Neural crest cell (in vitro differentiated cells): ENCODE measurements at regions not wholly inside any gene's neighbourhood (a gene's known extent, or its start where the extent isn't known, plus 50 kb on each side); places are given as distances from the start of the nearest gene placed in this dataset.

ENCODE experiments used
- DNase-seq: peaks from one replicate; pipeline ENCODE4 v3.0.0; 2021; ENCODE audit warnings: low read depth, mixed read lengths, low spot score
- H3K27ac Mint-ChIP-seq: one replicate; pipeline ENCODE4 v1.8.0; 2021; ENCODE audit warnings: mild to moderate bottlenecking, mixed read lengths; ENCODE audit not compliant: unreplicated experiment
- H3K27me3 Mint-ChIP-seq: 2 replicates; pipeline ENCODE4 v1.8.0; 2021; ENCODE audit warnings: low read depth, mild to moderate bottlenecking, mixed read lengths
- H3K36me3 Mint-ChIP-seq: 2 replicates; pipeline ENCODE4 v1.8.0; 2021; ENCODE audit warnings: low read depth, mild to moderate bottlenecking, mixed read lengths
- H3K4me1 Mint-ChIP-seq: 2 replicates; pipeline ENCODE4 v1.8.0; 2021; ENCODE audit warnings: mixed read lengths
- H3K4me3 Mint-ChIP-seq: one replicate; pipeline ENCODE4 v1.8.0; 2021; ENCODE audit warnings: mild to moderate bottlenecking, mixed read lengths
- H3K9me3 Mint-ChIP-seq: 2 replicates; pipeline ENCODE4 v1.8.0; 2021; ENCODE audit warnings: mixed read lengths
- TF ChIP-seq, protein P1 (sequence below): fragments of 200-600 bp; sonication (generic); conservative IDR thresholded peaks from 2 replicates; pipeline ENCODE4 v1.5.0; 2021; ENCODE audit warnings: antibody characterized with exemption, mild to moderate bottlenecking

DNA sequence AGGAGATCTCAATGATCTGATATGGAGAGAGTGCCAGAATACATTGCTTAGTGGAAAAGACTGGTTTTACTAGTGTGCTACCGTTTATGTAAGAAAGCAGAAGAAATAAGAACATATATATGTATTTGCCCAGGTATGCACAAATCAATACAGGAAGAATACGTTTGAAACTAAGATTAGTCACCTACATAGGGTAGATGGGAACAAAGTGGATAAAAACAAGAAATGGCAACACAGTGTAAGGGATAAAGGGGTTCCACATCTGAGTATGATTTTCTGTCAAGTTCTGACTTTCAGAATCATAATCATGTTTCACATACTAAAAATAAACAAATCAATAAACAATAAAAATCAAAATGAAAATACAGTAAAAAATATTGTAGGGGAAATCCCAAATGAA is 148.6 kb upstream of the NAMPT start:
- DNase-seq = no peak
- TF ChIP-seq, protein P1, sequence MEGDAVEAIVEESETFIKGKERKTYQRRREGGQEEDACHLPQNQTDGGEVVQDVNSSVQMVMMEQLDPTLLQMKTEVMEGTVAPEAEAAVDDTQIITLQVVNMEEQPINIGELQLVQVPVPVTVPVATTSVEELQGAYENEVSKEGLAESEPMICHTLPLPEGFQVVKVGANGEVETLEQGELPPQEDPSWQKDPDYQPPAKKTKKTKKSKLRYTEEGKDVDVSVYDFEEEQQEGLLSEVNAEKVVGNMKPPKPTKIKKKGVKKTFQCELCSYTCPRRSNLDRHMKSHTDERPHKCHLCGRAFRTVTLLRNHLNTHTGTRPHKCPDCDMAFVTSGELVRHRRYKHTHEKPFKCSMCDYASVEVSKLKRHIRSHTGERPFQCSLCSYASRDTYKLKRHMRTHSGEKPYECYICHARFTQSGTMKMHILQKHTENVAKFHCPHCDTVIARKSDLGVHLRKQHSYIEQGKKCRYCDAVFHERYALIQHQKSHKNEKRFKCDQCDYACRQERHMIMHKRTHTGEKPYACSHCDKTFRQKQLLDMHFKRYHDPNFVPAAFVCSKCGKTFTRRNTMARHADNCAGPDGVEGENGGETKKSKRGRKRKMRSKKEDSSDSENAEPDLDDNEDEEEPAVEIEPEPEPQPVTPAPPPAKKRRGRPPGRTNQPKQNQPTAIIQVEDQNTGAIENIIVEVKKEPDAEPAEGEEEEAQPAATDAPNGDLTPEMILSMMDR = no peak
- H3K4me3 Mint-ChIP-seq = no peak overlapping the region
- H3K9me3 Mint-ChIP-seq = peaks cover 2% of the 10 kb centered on the region
- no peaks in the 10 kb centered on the region for H3K36me3 Mint-ChIP-seq
- no peaks in the 10 kb centered on the region for H3K4me1 Mint-ChIP-seq
- H3K27me3 Mint-ChIP-seq = no peaks in the 10 kb centered on the region
- H3K27ac Mint-ChIP-seq = no peak overlapping the region

DNA sequence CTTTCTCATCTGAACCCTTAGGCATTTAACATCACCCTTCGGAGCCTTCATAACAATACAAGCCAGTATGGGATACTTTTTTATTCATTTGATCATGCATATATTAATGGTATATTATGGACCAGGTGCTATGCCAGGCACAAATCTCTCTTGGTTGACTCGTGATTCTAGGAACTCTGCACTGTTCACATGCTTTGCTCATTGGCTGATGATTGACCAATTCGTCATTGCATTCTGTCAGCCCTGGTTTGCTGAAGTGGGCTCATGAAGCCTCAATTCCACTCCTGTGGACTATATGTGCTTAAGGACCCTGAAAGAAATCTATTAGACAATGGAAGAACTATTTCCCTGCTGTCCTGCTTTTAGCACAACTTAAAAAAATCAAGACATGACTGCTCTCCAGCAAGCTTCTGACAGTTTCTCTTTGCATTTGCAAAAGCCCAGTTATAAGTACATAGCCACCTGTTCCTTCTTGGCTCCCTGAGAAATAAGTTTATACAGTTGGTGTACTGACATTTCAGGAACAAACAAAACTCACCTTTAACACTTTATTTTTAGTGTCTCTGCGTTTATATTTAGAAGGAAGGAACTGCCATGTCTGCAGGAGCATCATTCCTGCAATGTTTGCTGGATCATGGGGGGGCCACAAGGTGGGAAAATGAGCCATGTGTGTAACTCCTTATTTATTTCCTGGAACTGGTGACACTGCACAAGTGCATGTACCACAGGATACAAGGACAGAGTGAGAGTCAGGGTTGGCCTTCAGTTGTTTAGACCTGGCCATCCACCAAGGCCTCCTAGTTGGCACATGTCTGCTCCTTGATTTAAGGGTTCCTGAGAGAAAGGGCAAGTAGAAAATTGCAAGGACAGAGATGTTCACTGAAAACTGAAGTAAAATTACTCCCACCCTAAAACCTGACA is 146.0 kb upstream of the NAMPT start:
- Mint-ChIP-seq H3K4me3 (no peak overlapping the region), H3K36me3 (no peaks in the 10 kb centered on the region), H3K9me3 (peaks cover 3% of the 10 kb centered on the region), H3K27me3 (no peaks in the 10 kb centered on the region), H3K4me1 (no peaks in the 10 kb centered on the region), H3K27ac (no peak overlapping the region)
- no peak for DNase-seq
- TF ChIP-seq, protein P1 = no peak

DNA sequence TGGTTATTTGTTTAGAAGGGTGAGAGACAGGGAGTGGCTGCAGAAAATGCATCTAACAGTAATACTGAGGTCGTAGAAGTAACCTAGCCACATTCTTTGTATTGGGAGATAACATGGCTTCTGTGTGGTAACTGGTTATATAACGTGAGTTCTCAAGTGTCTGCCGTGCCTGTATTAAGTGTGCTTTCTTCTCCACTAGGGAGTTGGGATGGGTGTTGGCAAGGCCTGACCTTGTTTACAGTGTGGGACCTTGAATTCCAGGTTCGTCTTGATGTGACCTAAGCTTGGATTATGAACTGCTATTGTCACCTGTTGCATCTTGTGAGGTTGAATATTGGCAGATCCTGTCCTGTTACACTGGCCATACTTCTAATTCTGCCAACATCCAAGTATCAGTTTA is 145.3 kb upstream of the NAMPT start:
- H3K9me3 Mint-ChIP-seq = peaks cover 3% of the 10 kb centered on the region
- no peak overlapping the region for H3K27ac Mint-ChIP-seq
- H3K4me3 Mint-ChIP-seq = no peak overlapping the region
- no peaks in the 10 kb centered on the region for H3K36me3 Mint-ChIP-seq
- H3K27me3 Mint-ChIP-seq = no peaks in the 10 kb centered on the region
- no peak for DNase-seq
- no peaks in the 10 kb centered on the region for H3K4me1 Mint-ChIP-seq
- TF ChIP-seq, protein P1 = no peak

DNA sequence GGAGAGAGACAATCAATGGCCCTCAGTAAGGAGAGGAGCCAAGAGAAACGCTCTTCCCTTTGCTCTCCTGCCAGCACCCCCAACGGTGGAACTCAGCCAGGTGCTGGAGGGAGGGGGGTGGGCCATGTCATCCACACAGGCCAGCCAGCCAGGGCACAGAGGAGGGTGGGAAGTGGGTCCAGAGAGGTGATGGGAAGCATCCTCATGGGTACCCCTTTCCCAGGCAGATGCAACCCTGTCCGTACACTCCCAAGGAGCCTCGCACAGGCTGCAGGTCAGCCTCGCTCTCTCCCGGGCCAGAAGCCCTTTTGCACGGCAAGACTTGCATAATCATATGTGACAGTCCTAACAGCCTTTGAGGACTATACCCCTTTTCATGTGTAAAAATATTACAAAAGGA is 142.0 kb upstream of the NAMPT start:
- Mint-ChIP-seq H3K4me3 (no peak overlapping the region), H3K27ac (no peak overlapping the region), H3K36me3 (no peaks in the 10 kb centered on the region), H3K27me3 (no peaks in the 10 kb centered on the region), H3K4me1 (peaks cover 4% of the 10 kb centered on the region), H3K9me3 (peaks cover 3% of the 10 kb centered on the region)
- no peak for DNase-seq
- TF ChIP-seq, protein P1 = no peak

DNA sequence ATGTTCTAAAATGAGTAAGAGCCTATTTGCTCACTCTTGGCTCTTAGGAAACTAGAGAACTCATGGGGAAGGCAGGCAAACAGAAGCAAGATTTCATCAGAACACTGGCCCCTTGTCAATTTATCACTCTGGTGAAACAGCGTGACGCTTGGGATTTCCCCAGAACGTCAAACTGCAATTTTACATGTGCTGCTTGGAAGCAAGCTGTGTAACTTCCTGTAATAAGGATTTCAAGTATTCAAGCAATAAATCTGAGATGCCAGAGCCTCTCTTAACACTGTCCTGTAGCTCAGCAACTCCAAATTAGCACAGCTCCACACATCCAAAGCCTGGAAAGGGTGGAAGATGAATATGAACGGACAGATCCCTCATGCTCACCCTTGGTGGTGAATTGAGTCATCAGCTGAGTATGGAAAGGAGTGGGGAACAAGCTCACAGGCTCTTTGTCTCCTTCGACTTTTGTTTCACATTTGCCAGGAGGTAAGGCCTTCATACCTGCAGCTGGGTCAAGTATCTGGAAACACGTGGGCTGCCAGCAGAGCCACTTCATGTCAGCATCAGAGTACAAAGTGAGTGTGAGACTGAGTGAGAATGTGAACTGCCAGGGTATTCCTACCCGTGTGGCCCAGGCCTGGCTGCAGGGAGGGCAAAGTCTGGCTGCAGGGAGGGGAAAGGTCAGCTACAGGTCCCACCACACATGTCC is 140.4 kb upstream of the NAMPT start:
- Mint-ChIP-seq H3K36me3 (no peaks in the 10 kb centered on the region), H3K27me3 (no peaks in the 10 kb centered on the region), H3K4me3 (no peak overlapping the region), H3K9me3 (peaks cover 3% of the 10 kb centered on the region), H3K27ac (no peak overlapping the region), H3K4me1 (peaks cover 4% of the 10 kb centered on the region)
- no peak for DNase-seq
- TF ChIP-seq, protein P1 = no peak
